ENCODE measurements at regions not wholly inside any gene's neighbourhood (a gene's known extent, or its start where the extent isn't known, plus 50 kb on each side); places are given as distances from the start of the nearest gene placed in this dataset.

DNA sequence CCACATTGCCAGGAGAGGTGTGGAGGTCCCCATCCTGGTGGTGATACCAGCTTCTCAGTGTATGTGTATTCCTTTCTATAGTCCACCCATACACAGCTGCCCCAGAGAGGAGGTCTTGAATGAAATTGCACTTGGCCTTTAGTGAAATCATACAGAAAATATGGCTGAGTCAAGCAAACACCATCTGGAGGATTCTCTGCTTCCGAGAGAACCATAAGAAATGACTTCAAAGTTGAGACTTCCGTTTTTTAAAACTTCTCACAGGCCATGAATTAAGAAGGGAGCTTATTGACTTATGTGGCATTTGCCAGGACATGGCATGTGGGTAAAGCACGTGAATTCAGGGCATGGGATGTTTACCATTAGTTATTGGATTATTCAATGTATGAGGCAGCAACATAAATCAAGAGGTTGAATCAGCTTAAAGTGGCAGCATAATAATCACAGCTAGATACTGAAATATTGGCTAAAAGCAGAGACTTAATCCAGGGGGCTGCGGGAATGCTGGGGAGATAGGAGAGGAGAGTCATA, 119.1 kb upstream of the MTNR1B start:
- TF ChIP-seq YY1 (IDR thresholded peaks at IDR 0.05; ENCODE audit: borderline replicate concordance in 1 of 3, control insufficient read depth in 1 of 3, extremely low read depth in 1 of 3, insufficient read depth in 3 of 3, insufficient read length in 1 of 3, insufficient replicate concordance in 2 of 3, low read depth in 1 of 3, low read length in 2 of 3) (no peak), POLR2A (conservative IDR thresholded peaks at IDR 0.05) (no peak), MGA (IDR thresholded peaks at IDR 0.05) (no peak), PHB (CRISPR knock-in tag; IDR thresholded peaks at IDR 0.05) (no peak), ELF1 (tag; IDR thresholded peaks at IDR 0.05) (no peak)
- TF ChIP-seq, protein P1, sequence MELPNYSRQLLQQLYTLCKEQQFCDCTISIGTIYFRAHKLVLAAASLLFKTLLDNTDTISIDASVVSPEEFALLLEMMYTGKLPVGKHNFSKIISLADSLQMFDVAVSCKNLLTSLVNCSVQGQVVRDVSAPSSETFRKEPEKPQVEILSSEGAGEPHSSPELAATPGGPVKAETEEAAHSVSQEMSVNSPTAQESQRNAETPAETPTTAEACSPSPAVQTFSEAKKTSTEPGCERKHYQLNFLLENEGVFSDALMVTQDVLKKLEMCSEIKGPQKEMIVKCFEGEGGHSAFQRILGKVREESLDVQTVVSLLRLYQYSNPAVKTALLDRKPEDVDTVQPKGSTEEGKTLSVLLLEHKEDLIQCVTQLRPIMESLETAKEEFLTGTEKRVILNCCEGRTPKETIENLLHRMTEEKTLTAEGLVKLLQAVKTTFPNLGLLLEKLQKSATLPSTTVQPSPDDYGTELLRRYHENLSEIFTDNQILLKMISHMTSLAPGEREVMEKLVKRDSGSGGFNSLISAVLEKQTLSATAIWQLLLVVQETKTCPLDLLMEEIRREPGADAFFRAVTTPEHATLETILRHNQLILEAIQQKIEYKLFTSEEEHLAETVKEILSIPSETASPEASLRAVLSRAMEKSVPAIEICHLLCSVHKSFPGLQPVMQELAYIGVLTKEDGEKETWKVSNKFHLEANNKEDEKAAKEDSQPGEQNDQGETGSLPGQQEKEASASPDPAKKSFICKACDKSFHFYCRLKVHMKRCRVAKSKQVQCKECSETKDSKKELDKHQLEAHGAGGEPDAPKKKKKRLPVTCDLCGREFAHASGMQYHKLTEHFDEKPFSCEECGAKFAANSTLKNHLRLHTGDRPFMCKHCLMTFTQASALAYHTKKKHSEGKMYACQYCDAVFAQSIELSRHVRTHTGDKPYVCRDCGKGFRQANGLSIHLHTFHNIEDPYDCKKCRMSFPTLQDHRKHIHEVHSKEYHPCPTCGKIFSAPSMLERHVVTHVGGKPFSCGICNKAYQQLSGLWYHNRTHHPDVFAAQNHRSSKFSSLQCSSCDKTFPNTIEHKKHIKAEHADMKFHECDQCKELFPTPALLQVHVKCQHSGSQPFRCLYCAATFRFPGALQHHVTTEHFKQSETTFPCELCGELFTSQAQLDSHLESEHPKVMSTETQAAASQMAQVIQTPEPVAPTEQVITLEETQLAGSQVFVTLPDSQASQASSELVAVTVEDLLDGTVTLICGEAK (IDR thresholded peaks at IDR 0.05): no peak
- TF ChIP-seq, protein P1 (CRISPR knock-in tag; IDR thresholded peaks at IDR 0.05): no peak
- TF ChIP-seq, protein P2, sequence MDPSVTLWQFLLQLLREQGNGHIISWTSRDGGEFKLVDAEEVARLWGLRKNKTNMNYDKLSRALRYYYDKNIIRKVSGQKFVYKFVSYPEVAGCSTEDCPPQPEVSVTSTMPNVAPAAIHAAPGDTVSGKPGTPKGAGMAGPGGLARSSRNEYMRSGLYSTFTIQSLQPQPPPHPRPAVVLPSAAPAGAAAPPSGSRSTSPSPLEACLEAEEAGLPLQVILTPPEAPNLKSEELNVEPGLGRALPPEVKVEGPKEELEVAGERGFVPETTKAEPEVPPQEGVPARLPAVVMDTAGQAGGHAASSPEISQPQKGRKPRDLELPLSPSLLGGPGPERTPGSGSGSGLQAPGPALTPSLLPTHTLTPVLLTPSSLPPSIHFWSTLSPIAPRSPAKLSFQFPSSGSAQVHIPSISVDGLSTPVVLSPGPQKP (CRISPR knock-in tag; IDR thresholded peaks at IDR 0.05): no peak

Data from K562 (cell line).